ENCODE measurements at regions not wholly inside any gene's neighbourhood (a gene's known extent, or its start where the extent isn't known, plus 50 kb on each side); places are given as distances from the start of the nearest gene placed in this dataset.
"Not testable (repeated sequence)": the region's sequence is repeated elsewhere in the genome, so short reads cannot be mapped to it uniquely, and the experiment has no call there.

GRCh38 chr12:14032191-14032590 is 50.8 kb upstream of the GRIN2B start:
- not testable (repeated sequence) for DNase-seq (ENCODE audit: low read depth in 2 of 2)

GRCh38 chr12:14043776-14044175 is 62.4 kb upstream of the GRIN2B start:
- no peak for DNase-seq (ENCODE audit: low read depth in 2 of 2)

- DNase-seq (ENCODE audit: low read depth in 2 of 2) = no peak
These were observed 67.6 kb upstream of the GRIN2B start for GRCh38 chr12:14048941-14049545.

GRCh38 chr12:14057895-14058294 is 76.5 kb upstream of the GRIN2B start:
- DNase-seq (ENCODE audit: low read depth in 2 of 2) = no peak

- DNase-seq (ENCODE audit: low read depth in 2 of 2) = no peak
These were observed 77.3 kb upstream of the GRIN2B start for GRCh38 chr12:14058717-14059116.

- no peak for DNase-seq (ENCODE audit: low read depth in 2 of 2)
These were observed 78.1 kb upstream of the GRIN2B start for GRCh38 chr12:14059548-14059947.

GRCh38 chr12:14065616-14066015 is 84.2 kb upstream of the GRIN2B start:
- DNase-seq (ENCODE audit: low read depth in 2 of 2) = no peak

GRCh38 chr12:14066021-14066420 is 84.6 kb upstream of the GRIN2B start:
- no peak for DNase-seq (ENCODE audit: low read depth in 2 of 2)

- no peak for DNase-seq (ENCODE audit: low read depth in 2 of 2)
These were observed 87.6 kb upstream of the GRIN2B start for GRCh38 chr12:14068961-14069360.

GRCh38 chr12:14071833-14072232 is 90.4 kb upstream of the GRIN2B start:
- no peak for DNase-seq (ENCODE audit: low read depth in 2 of 2)

GRCh38 chr12:14072987-14073386 is 91.6 kb upstream of the GRIN2B start:
- DNase-seq (ENCODE audit: low read depth in 2 of 2) = no peak

- no peak for DNase-seq (ENCODE audit: low read depth in 2 of 2)
These were observed 94.5 kb upstream of the GRIN2B start for GRCh38 chr12:14075797-14076393.

- DNase-seq (ENCODE audit: low read depth in 2 of 2) = no peak
These were observed 95.1 kb upstream of the GRIN2B start for GRCh38 chr12:14076538-14076937.

GRCh38 chr12:14086838-14087237 is 105.4 kb upstream of the GRIN2B start:
- DNase-seq (ENCODE audit: low read depth in 2 of 2) = no peak

- DNase-seq (ENCODE audit: low read depth in 2 of 2) = no peak
These were observed 118.6 kb upstream of the GRIN2B start for GRCh38 chr12:14099994-14100393.

GRCh38 chr12:14101556-14101955 is 120.2 kb upstream of the GRIN2B start:
- DNase-seq (ENCODE audit: low read depth in 2 of 2) = not testable (repeated sequence)

GRCh38 chr12:14111230-14111865 is 129.9 kb upstream of the GRIN2B start:
- DNase-seq (ENCODE audit: low read depth in 2 of 2) = no peak

GRCh38 chr12:14113031-14113430 is 131.6 kb upstream of the GRIN2B start:
- DNase-seq (ENCODE audit: low read depth in 2 of 2) = no peak

GRCh38 chr12:14126692-14127091 is 145.3 kb upstream of the GRIN2B start:
- no peak for DNase-seq (ENCODE audit: low read depth in 2 of 2)

GRCh38 chr12:14129611-14130195 is 148.3 kb upstream of the GRIN2B start:
- no peak for DNase-seq (ENCODE audit: low read depth in 2 of 2)

GRCh38 chr12:14135996-14136395 is 154.6 kb upstream of the GRIN2B start:
- DNase-seq (ENCODE audit: low read depth in 2 of 2) = no peak

- DNase-seq (ENCODE audit: low read depth in 2 of 2) = no peak
These were observed 157.1 kb upstream of the GRIN2B start for GRCh38 chr12:14138495-14138894.

Data from stimulated activated CD8-positive, alpha-beta memory T cell treated with anti-CD3 and anti-CD28 coated beads, Interleukin-7, amount 100 ng/mL, for 1 hour (primary cell).